ENCODE measurements at regions not wholly inside any gene's neighbourhood (a gene's known extent, or its start where the extent isn't known, plus 50 kb on each side); places are given as distances from the start of the nearest gene placed in this dataset.

DNA sequence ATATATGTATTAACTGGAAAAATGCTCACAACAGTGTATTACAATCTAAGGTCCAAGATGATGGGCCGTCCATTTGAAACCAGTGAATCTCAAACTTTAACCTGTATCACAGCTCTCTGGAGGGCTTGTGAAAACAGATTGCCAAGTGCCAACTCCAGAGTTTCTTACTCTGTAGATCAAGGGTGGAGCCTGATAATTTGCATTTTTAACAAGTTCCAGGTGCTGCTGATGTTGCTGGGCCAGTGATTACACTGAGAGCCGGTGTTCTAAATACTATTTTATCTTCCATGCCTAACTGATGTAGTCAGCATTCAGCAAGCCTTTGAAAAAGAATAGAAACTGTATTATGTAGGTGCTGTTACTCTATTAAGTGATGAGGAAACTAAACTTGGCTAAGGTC, 269.9 kb upstream of the FERD3L start:
- Histone ChIP-seq H3K27ac (no peak overlapping the region), H3K36me3 (no peaks in the 10 kb centered on the region), H3K4me1 (no peaks in the 10 kb centered on the region), H3K9me3 (no peaks in the 10 kb centered on the region), H3K4me3 (no peak overlapping the region), H3K27me3 (no peaks in the 10 kb centered on the region)
- no peak for DNase-seq
- TF ChIP-seq POLR2A (IDR thresholded peaks at IDR 0.05), result no peak
- TF ChIP-seq, protein P1, sequence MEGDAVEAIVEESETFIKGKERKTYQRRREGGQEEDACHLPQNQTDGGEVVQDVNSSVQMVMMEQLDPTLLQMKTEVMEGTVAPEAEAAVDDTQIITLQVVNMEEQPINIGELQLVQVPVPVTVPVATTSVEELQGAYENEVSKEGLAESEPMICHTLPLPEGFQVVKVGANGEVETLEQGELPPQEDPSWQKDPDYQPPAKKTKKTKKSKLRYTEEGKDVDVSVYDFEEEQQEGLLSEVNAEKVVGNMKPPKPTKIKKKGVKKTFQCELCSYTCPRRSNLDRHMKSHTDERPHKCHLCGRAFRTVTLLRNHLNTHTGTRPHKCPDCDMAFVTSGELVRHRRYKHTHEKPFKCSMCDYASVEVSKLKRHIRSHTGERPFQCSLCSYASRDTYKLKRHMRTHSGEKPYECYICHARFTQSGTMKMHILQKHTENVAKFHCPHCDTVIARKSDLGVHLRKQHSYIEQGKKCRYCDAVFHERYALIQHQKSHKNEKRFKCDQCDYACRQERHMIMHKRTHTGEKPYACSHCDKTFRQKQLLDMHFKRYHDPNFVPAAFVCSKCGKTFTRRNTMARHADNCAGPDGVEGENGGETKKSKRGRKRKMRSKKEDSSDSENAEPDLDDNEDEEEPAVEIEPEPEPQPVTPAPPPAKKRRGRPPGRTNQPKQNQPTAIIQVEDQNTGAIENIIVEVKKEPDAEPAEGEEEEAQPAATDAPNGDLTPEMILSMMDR (IDR thresholded peaks at IDR 0.05), result no peak

DNA sequence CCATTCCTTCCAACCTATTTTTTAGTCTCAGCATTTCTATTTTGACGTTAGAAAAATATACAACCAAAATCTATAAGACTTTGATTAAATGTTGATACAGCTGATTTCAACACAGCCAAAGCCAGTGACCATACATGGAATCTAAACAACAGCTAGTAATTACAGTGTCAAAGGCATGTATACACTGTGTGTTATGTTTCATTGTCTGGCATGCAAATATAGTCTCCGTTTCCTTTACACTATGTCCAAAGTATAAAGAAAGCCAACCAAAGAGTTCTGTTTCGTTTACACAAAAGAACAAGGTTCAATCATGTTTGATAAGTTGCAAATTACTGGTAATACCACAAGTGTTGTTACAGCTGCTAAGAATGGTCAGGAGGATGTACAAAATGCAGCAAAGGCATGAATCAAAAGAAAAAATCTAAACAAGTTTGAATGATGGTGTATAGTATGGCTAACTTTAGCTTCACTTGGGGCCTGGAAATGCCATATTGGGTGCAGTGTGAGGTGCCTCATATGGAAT, 268.3 kb upstream of the FERD3L start:
- Histone ChIP-seq H3K27ac (no peak overlapping the region), H3K27me3 (no peaks in the 10 kb centered on the region), H3K36me3 (no peaks in the 10 kb centered on the region), H3K9me3 (no peaks in the 10 kb centered on the region), H3K4me1 (no peaks in the 10 kb centered on the region), H3K4me3 (no peak overlapping the region)
- DNase-seq, result no peak
- TF ChIP-seq POLR2A (IDR thresholded peaks at IDR 0.05), result no peak
- TF ChIP-seq, protein P1 (IDR thresholded peaks at IDR 0.05), result no peak

DNA sequence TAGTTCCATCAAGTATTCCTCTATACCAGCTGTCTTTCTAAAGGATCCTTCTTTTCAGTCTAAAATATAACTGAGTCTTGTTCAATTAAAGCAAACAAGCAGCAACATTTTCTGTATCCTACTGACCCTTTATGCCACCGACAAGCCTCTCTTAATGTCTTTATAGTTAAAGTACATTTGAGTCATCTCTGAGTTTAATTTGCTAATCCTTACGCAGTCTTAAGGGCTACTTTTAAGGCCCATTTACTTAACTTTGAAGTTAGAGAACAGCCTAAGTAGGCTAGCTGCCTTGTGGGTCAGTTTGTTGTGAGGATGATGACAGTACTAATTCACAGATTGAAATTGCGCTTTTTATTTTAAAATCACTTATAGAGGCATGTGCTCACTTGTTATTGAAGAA, 265.5 kb upstream of the FERD3L start:
- Histone ChIP-seq H3K27me3 (no peaks in the 10 kb centered on the region), H3K4me3 (no peak overlapping the region), H3K9me3 (no peaks in the 10 kb centered on the region), H3K36me3 (no peaks in the 10 kb centered on the region), H3K27ac (no peak overlapping the region), H3K4me1 (no peaks in the 10 kb centered on the region)
- no peak for TF ChIP-seq POLR2A (IDR thresholded peaks at IDR 0.05)
- TF ChIP-seq, protein P1 (IDR thresholded peaks at IDR 0.05), result no peak
- DNase-seq, result no peak

DNA sequence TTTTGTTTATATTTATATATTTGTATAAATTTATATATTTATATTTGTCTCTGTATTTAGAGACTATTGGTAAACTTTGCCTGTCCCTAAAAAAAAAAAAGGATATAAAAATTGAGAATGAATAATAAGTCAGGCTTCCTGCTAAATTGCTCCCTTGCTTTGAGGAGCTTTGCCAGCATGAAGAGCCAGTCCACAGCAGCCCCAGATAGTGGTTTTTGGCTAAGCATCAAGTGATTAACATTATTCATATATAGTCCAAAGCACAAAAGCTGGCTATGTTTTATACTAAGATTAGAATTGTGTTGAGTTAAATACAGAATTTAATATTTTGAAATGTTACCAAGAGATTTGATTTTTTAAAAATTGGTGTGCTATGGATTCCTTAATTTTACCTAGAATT, 264.9 kb upstream of the FERD3L start:
- Histone ChIP-seq H3K9me3 (no peaks in the 10 kb centered on the region), H3K27ac (no peak overlapping the region), H3K4me3 (no peak overlapping the region), H3K27me3 (no peaks in the 10 kb centered on the region), H3K36me3 (no peaks in the 10 kb centered on the region), H3K4me1 (no peaks in the 10 kb centered on the region)
- no peak for DNase-seq
- TF ChIP-seq, protein P1 (IDR thresholded peaks at IDR 0.05), result no peak

DNA sequence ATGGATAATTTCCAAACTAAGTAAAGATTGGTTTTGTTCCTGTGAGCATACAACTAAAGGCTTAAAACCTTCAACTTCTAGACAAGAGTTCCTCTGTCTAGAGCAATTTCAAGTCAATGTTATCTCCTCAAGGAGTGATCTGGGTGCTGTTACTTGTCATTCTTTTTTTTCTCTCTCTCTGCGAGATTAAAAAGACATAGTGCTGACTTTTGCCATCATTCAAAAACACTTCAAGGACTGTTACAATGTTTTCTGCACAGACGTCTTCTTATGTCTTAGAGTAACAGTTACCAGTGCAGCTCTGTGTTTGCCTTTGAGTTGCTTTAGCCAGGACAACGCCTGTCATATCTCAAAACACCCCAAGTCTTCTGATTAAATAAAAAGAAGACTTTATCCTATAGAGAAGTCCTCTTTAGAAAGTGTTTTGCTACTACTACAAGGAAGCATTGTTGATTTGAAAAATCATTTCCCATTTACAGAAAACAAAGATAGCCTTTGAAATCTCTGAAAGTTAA, 263.5 kb upstream of the FERD3L start:
- H3K36me3 ChIP-seq, result no peaks in the 10 kb centered on the region
- TF ChIP-seq POLR2A (IDR thresholded peaks at IDR 0.05), result no peak
- TF ChIP-seq, protein P1 (IDR thresholded peaks at IDR 0.05), result no peak
- no peaks in the 10 kb centered on the region for H3K27me3 ChIP-seq
- no peaks in the 10 kb centered on the region for H3K9me3 ChIP-seq
- H3K4me3 ChIP-seq, result no peak overlapping the region
- DNase-seq, result no peak
- no peak overlapping the region for H3K27ac ChIP-seq
- H3K4me1 ChIP-seq, result no peaks in the 10 kb centered on the region

DNA sequence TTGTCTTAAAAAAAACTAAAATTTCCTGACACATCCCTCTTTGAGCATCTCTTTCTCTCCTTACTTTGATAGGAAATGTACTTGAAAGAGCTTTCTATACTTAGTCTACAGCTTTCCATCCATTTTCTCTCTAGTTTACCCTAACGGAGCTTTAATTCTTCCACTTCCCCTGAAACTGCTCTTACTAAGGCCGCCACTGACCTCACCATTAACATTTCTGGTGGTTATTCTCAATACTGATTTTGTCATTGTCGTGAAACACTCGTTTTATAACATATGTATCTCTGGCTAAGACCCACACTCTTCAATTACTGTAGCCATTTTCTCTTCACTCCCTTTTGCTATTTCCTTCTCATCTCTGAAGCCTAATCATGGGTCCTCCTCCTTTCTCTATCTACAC, 262.0 kb upstream of the FERD3L start:
- no peaks in the 10 kb centered on the region for H3K4me1 ChIP-seq
- H3K9me3 ChIP-seq, result no peaks in the 10 kb centered on the region
- H3K27ac ChIP-seq, result no peak overlapping the region
- no peaks in the 10 kb centered on the region for H3K36me3 ChIP-seq
- TF ChIP-seq, protein P1 (IDR thresholded peaks at IDR 0.05), result no peak
- TF ChIP-seq POLR2A (IDR thresholded peaks at IDR 0.05), result no peak
- H3K4me3 ChIP-seq, result no peak overlapping the region
- DNase-seq, result no peak
- no peaks in the 10 kb centered on the region for H3K27me3 ChIP-seq

Measured in Peyer's patch (tissue), 4 donors.